ENCODE measurements at regions not wholly inside any gene's neighbourhood (a gene's known extent, or its start where the extent isn't known, plus 50 kb on each side); places are given as distances from the start of the nearest gene placed in this dataset.

- TF ChIP-seq RFX5 (IDR thresholded peaks at IDR 0.05; ENCODE audit: borderline replicate concordance, low read depth, low read length) (no peak), GTF2F1 (IDR thresholded peaks at IDR 0.05; ENCODE audit: borderline replicate concordance, low read depth, low read length) (no peak), SIN3A (conservative IDR thresholded peaks at IDR 0.05 in 1 of 2, IDR thresholded peaks at IDR 0.05 in 1 of 2; ENCODE audit: low read depth in 1 of 2, low read length in 2 of 2) (no peak), HDAC6 (IDR thresholded peaks at IDR 0.05; ENCODE audit: low read depth, low read length) (no peak), PHF8 (conservative IDR thresholded peaks at IDR 0.05; ENCODE audit: low read depth, low read length) (no peak)
These were observed 212.4 kb downstream of the TBC1D2B start (continued) for GRCh38 chr15:77865106-77865610.

All from H1 (cell line).